ENCODE measurements at regions not wholly inside any gene's neighbourhood (a gene's known extent, or its start where the extent isn't known, plus 50 kb on each side); places are given as distances from the start of the nearest gene placed in this dataset.
"Not testable (repeated sequence)": the region's sequence is repeated elsewhere in the genome, so short reads cannot be mapped to it uniquely, and the experiment has no call there.

DNA sequence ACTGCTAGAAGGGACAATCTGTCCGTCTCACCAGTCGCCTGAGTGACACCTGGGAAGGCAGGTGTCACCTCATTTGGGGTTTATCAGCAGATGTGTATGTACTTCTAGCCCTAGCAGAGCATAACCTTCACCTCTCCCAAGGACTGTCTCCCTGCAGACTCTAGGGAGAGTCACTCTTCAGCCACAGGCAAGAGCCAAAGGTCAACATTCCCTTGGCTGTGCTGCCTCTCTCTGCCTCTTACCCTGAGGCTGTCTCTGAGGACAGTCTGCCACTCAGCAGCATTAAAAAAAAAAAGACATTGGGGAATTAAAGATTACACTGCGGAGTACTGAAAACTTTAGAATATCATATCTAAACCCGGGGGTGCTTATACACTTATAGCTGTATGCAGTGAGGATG, 377.7 kb upstream of the FZD8 start:
- no peaks in the 10 kb centered on the region for H3K27me3 ChIP-seq (ENCODE audit: control insufficient read depth, insufficient read depth, low read length)
- no peak overlapping the region for H3K4me3 ChIP-seq (ENCODE audit: low read length)
- H3K27ac ChIP-seq (ENCODE audit: low read length): no peak overlapping the region

GRCh38 chr10:36018996-36019395, 376.9 kb upstream of the FZD8 start:
- no peaks in the 10 kb centered on the region for H3K27me3 ChIP-seq (ENCODE audit: control insufficient read depth, insufficient read depth, low read length)
- H3K4me1 ChIP-seq (ENCODE audit: control insufficient read depth, low read depth, low read length): no peaks in the 10 kb centered on the region
- no peaks in the 10 kb centered on the region for H3K9me3 ChIP-seq (ENCODE audit: control insufficient read depth, low read depth, low read length)
- H3K9ac ChIP-seq (ENCODE audit: low read length): no peak overlapping the region
- no peak overlapping the region for H3K4me3 ChIP-seq (ENCODE audit: low read length)
- no peaks in the 10 kb centered on the region for H3K36me3 ChIP-seq (ENCODE audit: control insufficient read depth, low read depth, low read length)
- H3K27ac ChIP-seq (ENCODE audit: low read length): no peak overlapping the region

More for the DNA sequence above, 377.7 kb upstream of the FZD8 start:
- Histone ChIP-seq H3K36me3 (ENCODE audit: control insufficient read depth, low read depth, low read length) (no peaks in the 10 kb centered on the region), H3K9ac (ENCODE audit: low read length) (no peak overlapping the region), H3K9me3 (ENCODE audit: control insufficient read depth, low read depth, low read length) (no peaks in the 10 kb centered on the region), H3K4me1 (ENCODE audit: control insufficient read depth, low read depth, low read length) (no peaks in the 10 kb centered on the region)

DNA sequence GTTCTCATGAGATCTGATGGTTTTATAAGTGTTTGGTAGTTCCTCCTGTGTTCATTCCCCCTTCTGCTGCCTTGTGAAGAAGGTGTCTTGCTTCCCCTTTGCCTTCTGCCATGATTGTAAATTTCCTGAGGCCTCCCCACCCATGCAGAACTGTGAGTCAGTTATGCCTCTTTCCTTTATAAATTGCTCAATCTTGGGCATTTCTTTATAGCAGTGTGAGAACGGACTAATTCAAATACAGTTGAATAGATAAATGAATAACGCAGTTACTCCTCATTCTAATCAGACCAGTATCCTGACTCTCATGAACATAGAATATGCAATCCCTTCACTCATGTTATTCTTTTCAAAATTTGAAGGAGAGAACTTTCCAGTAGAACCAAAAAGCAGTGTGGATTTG, 375.0 kb upstream of the FZD8 start:
- Histone ChIP-seq H3K4me1 (ENCODE audit: control insufficient read depth, low read depth, low read length) (no peaks in the 10 kb centered on the region), H3K36me3 (ENCODE audit: control insufficient read depth, low read depth, low read length) (no peaks in the 10 kb centered on the region), H3K27me3 (ENCODE audit: control insufficient read depth, insufficient read depth, low read length) (no peaks in the 10 kb centered on the region), H3K9ac (ENCODE audit: low read length) (no peak overlapping the region), H3K9me3 (ENCODE audit: control insufficient read depth, low read depth, low read length) (no peaks in the 10 kb centered on the region), H3K27ac (ENCODE audit: low read length) (no peak overlapping the region), H3K4me3 (ENCODE audit: low read length) (no peak overlapping the region)

DNA sequence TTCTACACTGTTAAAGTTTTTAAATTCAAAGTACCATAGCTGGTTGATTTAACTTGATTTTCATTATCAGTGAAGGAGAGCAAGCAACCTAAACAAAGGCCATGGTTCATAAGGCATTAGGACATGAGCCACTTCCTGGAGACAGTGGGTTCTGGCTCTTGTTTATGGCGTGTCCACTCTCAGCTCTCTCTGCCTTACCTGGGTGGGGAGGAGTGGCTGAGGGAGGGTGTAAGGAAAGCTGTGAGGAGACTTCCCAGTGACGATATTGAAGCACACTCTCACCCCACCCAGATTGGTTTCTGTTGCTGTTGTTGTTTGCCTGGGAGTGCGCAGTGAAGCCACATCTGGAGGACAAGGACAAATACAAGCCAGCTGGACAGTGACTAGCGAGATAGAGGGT, 365.3 kb upstream of the FZD8 start:
- no peak overlapping the region for H3K27ac ChIP-seq (ENCODE audit: low read length)
- no peak overlapping the region for H3K4me3 ChIP-seq (ENCODE audit: low read length)
- no peaks in the 10 kb centered on the region for H3K36me3 ChIP-seq (ENCODE audit: control insufficient read depth, low read depth, low read length)
- no peaks in the 10 kb centered on the region for H3K9me3 ChIP-seq (ENCODE audit: control insufficient read depth, low read depth, low read length)
- no peaks in the 10 kb centered on the region for H3K4me1 ChIP-seq (ENCODE audit: control insufficient read depth, low read depth, low read length)
- H3K9ac ChIP-seq (ENCODE audit: low read length): no peak overlapping the region
- no peaks in the 10 kb centered on the region for H3K27me3 ChIP-seq (ENCODE audit: control insufficient read depth, insufficient read depth, low read length)

- H3K9me3 ChIP-seq (ENCODE audit: control insufficient read depth, low read depth, low read length): no peaks in the 10 kb centered on the region
- no peaks in the 10 kb centered on the region for H3K4me1 ChIP-seq (ENCODE audit: control insufficient read depth, low read depth, low read length)
- no peak overlapping the region for H3K9ac ChIP-seq (ENCODE audit: low read length)
These were observed 361.6 kb upstream of the FZD8 start for GRCh38 chr10:36003688-36004087.

DNA sequence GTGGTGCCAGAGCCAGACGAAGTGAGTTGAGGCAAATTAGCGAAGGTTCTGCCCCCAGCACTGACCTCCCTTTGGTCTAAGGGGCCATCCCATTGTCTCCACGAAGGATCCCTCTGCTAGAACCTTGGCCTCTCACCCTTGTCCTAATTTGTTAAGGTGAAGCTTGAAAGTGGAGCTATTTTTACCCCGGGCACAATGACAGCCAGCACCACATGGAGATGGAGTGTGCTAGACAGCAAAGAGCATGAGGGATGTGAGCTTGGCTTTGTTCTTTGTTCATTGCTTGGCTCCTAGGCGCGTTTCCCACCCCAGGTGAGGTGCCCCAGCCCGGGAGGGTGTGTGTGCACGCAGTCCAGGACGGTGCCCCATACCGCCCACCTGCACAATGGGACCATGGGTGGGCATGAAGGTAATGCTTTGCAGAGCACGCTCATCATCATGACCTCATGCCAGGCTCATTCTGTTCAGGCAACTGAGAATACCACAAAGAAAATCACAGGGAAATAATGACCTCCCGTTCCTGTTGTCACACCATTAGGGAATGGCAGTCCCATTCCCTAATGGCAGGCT, 361.0 kb upstream of the FZD8 start:
- Histone ChIP-seq H3K27me3 (ENCODE audit: control insufficient read depth, insufficient read depth, low read length) (no peaks in the 10 kb centered on the region), H3K9ac (ENCODE audit: low read length) (no peak overlapping the region), H3K36me3 (ENCODE audit: control insufficient read depth, low read depth, low read length) (no peaks in the 10 kb centered on the region), H3K9me3 (ENCODE audit: control insufficient read depth, low read depth, low read length) (no peaks in the 10 kb centered on the region), H3K4me1 (ENCODE audit: control insufficient read depth, low read depth, low read length) (no peaks in the 10 kb centered on the region), H3K4me3 (ENCODE audit: low read length) (no peak overlapping the region), H3K27ac (ENCODE audit: low read length) (no peak overlapping the region)

More at GRCh38 chr10:36003688-36004087, 361.6 kb upstream of the FZD8 start:
- no peak overlapping the region for H3K27ac ChIP-seq (ENCODE audit: low read length)
- no peaks in the 10 kb centered on the region for H3K36me3 ChIP-seq (ENCODE audit: control insufficient read depth, low read depth, low read length)
- H3K4me3 ChIP-seq (ENCODE audit: low read length): no peak overlapping the region
- H3K27me3 ChIP-seq (ENCODE audit: control insufficient read depth, insufficient read depth, low read length): no peaks in the 10 kb centered on the region

DNA sequence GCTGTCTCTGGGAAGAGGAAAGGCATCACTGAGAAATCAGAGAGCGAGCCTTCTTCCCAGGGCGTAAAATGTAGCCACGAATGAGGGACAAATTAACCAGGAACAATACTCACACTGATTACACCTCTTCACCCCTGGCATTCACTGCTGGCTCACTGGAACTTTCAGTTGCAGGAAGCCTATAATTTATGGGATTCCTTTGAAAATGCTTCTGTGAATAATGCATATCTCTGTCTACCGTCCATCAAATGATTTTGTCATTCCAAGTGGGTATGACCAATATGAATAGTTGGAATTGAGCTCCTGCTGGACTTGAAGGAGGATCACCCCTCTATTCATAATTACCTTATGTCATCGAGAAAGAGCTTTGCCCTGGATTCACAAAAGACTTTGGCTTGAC, 360.3 kb upstream of the FZD8 start:
- Histone ChIP-seq H3K9me3 (ENCODE audit: control insufficient read depth, low read depth, low read length) (no peaks in the 10 kb centered on the region), H3K4me3 (ENCODE audit: low read length) (no peak overlapping the region), H3K4me1 (ENCODE audit: control insufficient read depth, low read depth, low read length) (no peaks in the 10 kb centered on the region), H3K27ac (ENCODE audit: low read length) (no peak overlapping the region), H3K27me3 (ENCODE audit: control insufficient read depth, insufficient read depth, low read length) (no peaks in the 10 kb centered on the region), H3K9ac (ENCODE audit: low read length) (no peak overlapping the region), H3K36me3 (ENCODE audit: control insufficient read depth, low read depth, low read length) (no peaks in the 10 kb centered on the region)

GRCh38 chr10:36000754-36001153, 358.7 kb upstream of the FZD8 start:
- H3K4me1 ChIP-seq (ENCODE audit: control insufficient read depth, low read depth, low read length); H3K4me3 ChIP-seq (ENCODE audit: low read length); H3K36me3 ChIP-seq (ENCODE audit: control insufficient read depth, low read depth, low read length); H3K9ac ChIP-seq (ENCODE audit: low read length); H3K27me3 ChIP-seq (ENCODE audit: control insufficient read depth, insufficient read depth, low read length); H3K27ac ChIP-seq (ENCODE audit: low read length); H3K9me3 ChIP-seq (ENCODE audit: control insufficient read depth, low read depth, low read length): not testable (repeated sequence)

GRCh38 chr10:35998026-35998425, 355.9 kb upstream of the FZD8 start:
- H3K27me3 ChIP-seq (ENCODE audit: control insufficient read depth, insufficient read depth, low read length): no peaks in the 10 kb centered on the region
- H3K9me3 ChIP-seq (ENCODE audit: control insufficient read depth, low read depth, low read length): no peaks in the 10 kb centered on the region
- peaks cover 9% of the 10 kb centered on the region for H3K4me1 ChIP-seq (ENCODE audit: control insufficient read depth, low read depth, low read length)
- no peak overlapping the region for H3K4me3 ChIP-seq (ENCODE audit: low read length)
- H3K9ac ChIP-seq (ENCODE audit: low read length): no peak overlapping the region
- no peaks in the 10 kb centered on the region for H3K36me3 ChIP-seq (ENCODE audit: control insufficient read depth, low read depth, low read length)
- H3K27ac ChIP-seq (ENCODE audit: low read length): no peak overlapping the region

DNA sequence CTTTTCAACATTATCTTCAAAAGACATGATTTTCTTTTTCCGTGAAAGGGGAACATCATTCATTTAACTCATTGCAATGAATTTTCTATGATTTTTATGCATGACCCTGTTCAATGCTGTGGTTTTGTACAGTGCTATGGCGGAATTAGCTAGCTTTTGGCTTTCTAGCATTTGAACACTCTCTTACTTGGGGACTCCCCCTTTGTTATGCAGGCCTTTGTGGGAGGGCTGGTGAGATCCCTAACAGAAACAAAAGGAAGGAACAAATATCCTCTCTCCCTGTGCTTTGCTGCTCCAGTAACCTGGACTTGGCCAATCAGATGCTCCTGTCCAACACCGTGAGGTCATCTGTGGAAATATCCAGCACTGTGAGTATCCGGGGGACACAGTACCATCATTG, 353.4 kb upstream of the FZD8 start:
- no peaks in the 10 kb centered on the region for H3K27me3 ChIP-seq (ENCODE audit: control insufficient read depth, insufficient read depth, low read length)
- no peak overlapping the region for H3K27ac ChIP-seq (ENCODE audit: low read length)
- no peaks in the 10 kb centered on the region for H3K36me3 ChIP-seq (ENCODE audit: control insufficient read depth, low read depth, low read length)
- H3K4me3 ChIP-seq (ENCODE audit: low read length): no peak overlapping the region
- peaks cover 9% of the 10 kb centered on the region for H3K4me1 ChIP-seq (ENCODE audit: control insufficient read depth, low read depth, low read length)
- no peaks in the 10 kb centered on the region for H3K9me3 ChIP-seq (ENCODE audit: control insufficient read depth, low read depth, low read length)
- H3K9ac ChIP-seq (ENCODE audit: low read length): no peak overlapping the region

- Histone ChIP-seq H3K4me1 (ENCODE audit: control insufficient read depth, low read depth, low read length) (peaks cover 9% of the 10 kb centered on the region), H3K36me3 (ENCODE audit: control insufficient read depth, low read depth, low read length) (no peaks in the 10 kb centered on the region), H3K9me3 (ENCODE audit: control insufficient read depth, low read depth, low read length) (no peaks in the 10 kb centered on the region), H3K27me3 (ENCODE audit: control insufficient read depth, insufficient read depth, low read length) (no peaks in the 10 kb centered on the region), H3K4me3 (ENCODE audit: low read length) (no peak overlapping the region), H3K9ac (ENCODE audit: low read length) (no peak overlapping the region), H3K27ac (ENCODE audit: low read length) (no peak overlapping the region)
These were observed 351.8 kb upstream of the FZD8 start for GRCh38 chr10:35993591-35994515.

DNA sequence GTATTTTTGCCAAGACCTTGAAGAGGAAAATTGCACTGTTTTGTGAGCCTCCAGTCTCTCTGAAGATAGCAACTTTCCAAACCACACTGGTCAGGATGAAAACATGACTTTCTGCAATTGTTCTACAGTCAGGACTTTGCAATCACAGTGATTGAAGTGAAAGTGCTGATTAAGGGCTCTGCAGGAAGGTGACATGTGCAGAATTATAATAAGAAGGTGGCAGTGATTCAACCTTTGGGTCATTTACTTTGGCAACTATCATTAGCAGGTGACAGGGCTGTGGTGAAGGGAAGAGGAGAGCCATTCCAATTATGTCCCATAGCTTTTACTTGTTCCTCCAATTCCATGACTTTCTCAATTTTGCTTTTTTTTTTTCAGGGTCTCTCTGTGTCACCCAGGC, 350.0 kb upstream of the FZD8 start:
- Histone ChIP-seq H3K27me3 (ENCODE audit: control insufficient read depth, insufficient read depth, low read length) (no peaks in the 10 kb centered on the region), H3K36me3 (ENCODE audit: control insufficient read depth, low read depth, low read length) (no peaks in the 10 kb centered on the region), H3K4me1 (ENCODE audit: control insufficient read depth, low read depth, low read length) (peaks cover 9% of the 10 kb centered on the region), H3K27ac (ENCODE audit: low read length) (no peak overlapping the region), H3K9me3 (ENCODE audit: control insufficient read depth, low read depth, low read length) (no peaks in the 10 kb centered on the region), H3K9ac (ENCODE audit: low read length) (no peak overlapping the region), H3K4me3 (ENCODE audit: low read length) (no peak overlapping the region)
